Neural progenitor cell (in vitro differentiated cells): ENCODE measurements at regions not wholly inside any gene's neighbourhood (a gene's known extent, or its start where the extent isn't known, plus 50 kb on each side); places are given as distances from the start of the nearest gene placed in this dataset.

Experiments used
- DNase-seq: peaks from one replicate; pipeline ENCODE4 v3.0.0-alpha.2; 2016; ENCODE audit warnings: low spot score
- H2AFZ ChIP-seq: fragments of 200-600 bp; sonication (generic); replicated peaks from 2 replicates; pipeline ENCODE4 v1.6.1; 2016; ENCODE audit warnings: antibody characterized with exemption
- H3F3A ChIP-seq: fragments of 200-600 bp; sonication (generic); 2 replicates; pipeline ENCODE4 v1.6.1; 2016; ENCODE audit warnings: antibody characterized with exemption, low read depth
- H3K27ac ChIP-seq: fragments of 200-600 bp; sonication (generic); 2 replicates; pipeline ENCODE4 v1.5.1; 2016; ENCODE audit warnings: mild to moderate bottlenecking
- H3K27me3 ChIP-seq: fragments of 200-600 bp; sonication (generic); 2 replicates; pipeline ENCODE4 v1.6.1; 2016; ENCODE audit warnings: mild to moderate bottlenecking, moderate library complexity
- H3K36me3 ChIP-seq: fragments of 200-600 bp; sonication (generic); 2 replicates; pipeline ENCODE4 v1.5.1; 2016
- H3K4me1 ChIP-seq: fragments of 200-600 bp; sonication (generic); 2 replicates; pipeline ENCODE4 v1.6.1; 2016; ENCODE audit warnings: mixed run types
- H3K4me2 ChIP-seq: fragments of 200-600 bp; sonication (generic); 2 replicates; pipeline ENCODE4 v1.6.1; 2016
- H3K4me3 ChIP-seq: fragments of 200-600 bp; sonication (generic); 2 replicates; pipeline ENCODE4 v1.5.1; 2016
- H3K79me2 ChIP-seq: fragments of 200-600 bp; sonication (generic); 2 replicates; pipeline ENCODE4 v1.6.1; 2016; ENCODE audit warnings: low read depth
- H3K9ac ChIP-seq: fragments of 200-600 bp; sonication (generic); 2 replicates; pipeline ENCODE4 v1.6.1; 2016
- H3K9me3 ChIP-seq: fragments of 200-600 bp; sonication (generic); 2 replicates; pipeline ENCODE4 v1.5.1; 2016; ENCODE audit warnings: low read depth
- H4K20me1 ChIP-seq: fragments of 200-600 bp; sonication (generic); 2 replicates; pipeline ENCODE4 v1.6.1; 2016; ENCODE audit warnings: low read depth
- H3K27ac Mint-ChIP-seq: 3 replicates; pipeline ENCODE4 v1.8.0; 2021; ENCODE audit warnings: mixed read lengths
- H3K27me3 Mint-ChIP-seq: 2 replicates; pipeline ENCODE4 v1.8.0; 2022; ENCODE audit warnings: low read depth, mild to moderate bottlenecking, inconsistent platforms, moderate library complexity, mixed read lengths; ENCODE audit not compliant: insufficient read depth
- H3K36me3 Mint-ChIP-seq: 3 replicates; pipeline ENCODE4 v1.8.0; 2021; ENCODE audit warnings: mixed read lengths
- H3K4me1 Mint-ChIP-seq: 3 replicates; pipeline ENCODE4 v1.8.0; 2021; ENCODE audit warnings: mixed read lengths
- H3K4me3 Mint-ChIP-seq: 3 replicates; pipeline ENCODE4 v1.8.0; 2021; ENCODE audit warnings: mild to moderate bottlenecking, moderate library complexity, mixed read lengths
- H3K9me3 Mint-ChIP-seq: 3 replicates; pipeline ENCODE4 v1.8.0; 2020; ENCODE audit warnings: mixed read lengths
- EZH2 ChIP-seq: fragments of 200-600 bp; sonication (generic); IDR thresholded peaks from 2 replicates; pipeline ENCODE4 v1.6.1; 2017; ENCODE audit warnings: antibody characterized with exemption, mild to moderate bottlenecking, moderate library complexity
- EZH2phosphoT487 ChIP-seq: fragments of 200-600 bp; sonication (generic); IDR thresholded peaks from 2 replicates; pipeline ENCODE4 v1.6.1; 2017; ENCODE audit warnings: antibody characterized with exemption
- TF ChIP-seq, protein P1 (sequence below): fragments of 200-600 bp; sonication (generic); IDR thresholded peaks from 2 replicates; pipeline ENCODE4 v1.5.1; 2017; ENCODE audit warnings: antibody characterized with exemption, mild to moderate bottlenecking

DNA sequence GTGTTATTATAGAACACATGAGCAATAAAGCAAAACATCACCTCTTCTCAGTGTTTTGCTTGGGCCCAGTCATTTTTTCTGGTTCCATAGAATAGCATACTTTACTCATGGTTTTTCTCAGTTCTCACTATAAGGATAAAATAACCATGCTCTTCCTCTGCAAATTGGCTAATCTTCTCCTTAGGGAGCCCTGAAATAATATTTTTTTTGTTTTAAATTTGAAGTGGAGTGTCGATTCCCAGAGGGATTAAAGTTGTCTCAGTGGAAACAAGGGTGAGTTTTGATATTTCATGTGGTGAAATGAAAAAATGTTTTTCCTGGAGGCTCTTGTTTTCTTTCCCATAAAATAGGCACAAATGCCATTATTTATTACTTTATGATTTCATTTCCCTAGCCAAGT, 127.3 kb downstream of the NOC3L start:
- Mint-ChIP-seq H3K4me1 (peaks cover 13% of the 10 kb centered on the region), H3K27ac (no peak overlapping the region), H3K9me3 (no peaks in the 10 kb centered on the region), H3K4me3 (no peak overlapping the region), H3K36me3 (no peaks in the 10 kb centered on the region), H3K27me3 (peaks cover 3% of the 10 kb centered on the region)
- Histone ChIP-seq H3K4me1 (no peaks in the 10 kb centered on the region), H3K9me3 (no peaks in the 10 kb centered on the region), H4K20me1 (no peaks in the 10 kb centered on the region), H3K36me3 (no peaks in the 10 kb centered on the region), H3F3A (no peaks in the 10 kb centered on the region), H3K27me3 (no peaks in the 10 kb centered on the region), H3K79me2 (no peaks in the 10 kb centered on the region), H2AFZ (no peak overlapping the region), H3K4me2 (no peak overlapping the region), H3K27ac (no peak overlapping the region), H3K9ac (no peak overlapping the region), H3K4me3 (no peak overlapping the region)
- TF ChIP-seq, protein P1, sequence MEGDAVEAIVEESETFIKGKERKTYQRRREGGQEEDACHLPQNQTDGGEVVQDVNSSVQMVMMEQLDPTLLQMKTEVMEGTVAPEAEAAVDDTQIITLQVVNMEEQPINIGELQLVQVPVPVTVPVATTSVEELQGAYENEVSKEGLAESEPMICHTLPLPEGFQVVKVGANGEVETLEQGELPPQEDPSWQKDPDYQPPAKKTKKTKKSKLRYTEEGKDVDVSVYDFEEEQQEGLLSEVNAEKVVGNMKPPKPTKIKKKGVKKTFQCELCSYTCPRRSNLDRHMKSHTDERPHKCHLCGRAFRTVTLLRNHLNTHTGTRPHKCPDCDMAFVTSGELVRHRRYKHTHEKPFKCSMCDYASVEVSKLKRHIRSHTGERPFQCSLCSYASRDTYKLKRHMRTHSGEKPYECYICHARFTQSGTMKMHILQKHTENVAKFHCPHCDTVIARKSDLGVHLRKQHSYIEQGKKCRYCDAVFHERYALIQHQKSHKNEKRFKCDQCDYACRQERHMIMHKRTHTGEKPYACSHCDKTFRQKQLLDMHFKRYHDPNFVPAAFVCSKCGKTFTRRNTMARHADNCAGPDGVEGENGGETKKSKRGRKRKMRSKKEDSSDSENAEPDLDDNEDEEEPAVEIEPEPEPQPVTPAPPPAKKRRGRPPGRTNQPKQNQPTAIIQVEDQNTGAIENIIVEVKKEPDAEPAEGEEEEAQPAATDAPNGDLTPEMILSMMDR, result no peak
- no peak for TF ChIP-seq EZH2
- TF ChIP-seq EZH2phosphoT487, result no peak
- no peak for DNase-seq

DNA sequence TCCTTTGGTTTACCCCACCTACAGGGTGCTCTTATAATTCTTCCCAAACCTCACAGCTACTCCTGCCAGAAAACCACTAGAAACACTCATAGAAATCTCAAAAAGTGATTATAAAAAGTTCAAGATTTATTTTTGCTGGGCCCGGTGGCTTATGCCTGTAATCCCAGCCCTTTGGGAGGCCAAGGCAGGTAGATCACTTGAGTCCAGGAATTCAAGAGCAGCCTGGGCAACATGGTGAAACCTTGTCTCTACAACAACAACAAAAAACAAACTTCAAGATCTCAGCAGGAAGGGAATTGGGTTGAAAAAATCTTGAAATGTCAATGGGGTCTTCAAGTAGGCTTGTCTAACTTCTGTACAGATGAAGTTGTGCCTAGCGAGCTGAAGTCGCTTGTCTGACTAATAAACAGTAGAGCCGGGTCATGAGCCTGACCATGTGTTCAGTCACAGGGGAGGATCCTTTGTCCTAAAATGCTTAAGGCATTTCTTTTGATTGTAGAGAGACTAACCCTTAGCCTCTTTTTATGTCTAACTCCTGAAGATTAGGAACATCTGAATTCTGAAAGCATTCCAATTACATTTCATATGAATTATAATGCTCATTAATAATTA, 124.6 kb downstream of the NOC3L start:
- H3K27me3 ChIP-seq, result no peaks in the 10 kb centered on the region
- H3K9me3 ChIP-seq, result no peaks in the 10 kb centered on the region
- no peaks in the 10 kb centered on the region for H3K79me2 ChIP-seq
- H3K27ac Mint-ChIP-seq, result no peak overlapping the region
- H3K4me3 ChIP-seq, result no peak overlapping the region
- no peaks in the 10 kb centered on the region for H3F3A ChIP-seq
- TF ChIP-seq, protein P1, result no peak
- no peak for TF ChIP-seq EZH2phosphoT487
- TF ChIP-seq EZH2, result no peak
- H3K27me3 Mint-ChIP-seq, result peaks cover 2% of the 10 kb centered on the region
- no peaks in the 10 kb centered on the region for H3K36me3 Mint-ChIP-seq
- no peaks in the 10 kb centered on the region for H4K20me1 ChIP-seq
- H3K27ac ChIP-seq, result no peak overlapping the region
- no peak overlapping the region for H3K4me3 Mint-ChIP-seq
- H3K4me1 Mint-ChIP-seq, result peaks cover 13% of the 10 kb centered on the region
- H2AFZ ChIP-seq, result no peak overlapping the region
- no peak overlapping the region for H3K4me2 ChIP-seq
- H3K4me1 ChIP-seq, result no peaks in the 10 kb centered on the region
- DNase-seq, result no peak
- H3K9ac ChIP-seq, result no peak overlapping the region
- H3K9me3 Mint-ChIP-seq, result no peaks in the 10 kb centered on the region
- no peaks in the 10 kb centered on the region for H3K36me3 ChIP-seq

DNA sequence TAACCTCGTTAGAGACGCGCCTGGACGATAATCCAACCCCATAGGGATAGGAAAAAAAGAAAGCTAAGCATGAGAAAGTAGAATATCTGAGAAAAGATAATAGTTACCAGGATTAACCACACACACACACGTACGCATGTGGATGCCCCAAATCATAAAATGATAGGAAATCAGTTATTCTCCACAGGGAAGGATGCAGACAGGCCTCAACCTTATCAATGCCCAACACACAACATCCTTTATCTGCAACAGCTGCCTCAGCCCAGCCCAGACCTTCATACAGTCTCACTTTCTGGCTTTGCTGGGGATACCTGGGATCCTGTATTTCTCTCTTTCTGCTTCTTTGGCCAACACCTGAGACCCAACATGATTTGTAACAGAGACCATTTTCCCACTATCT, 123.0 kb downstream of the NOC3L start:
- H3K9me3 ChIP-seq, result no peaks in the 10 kb centered on the region
- Mint-ChIP-seq H3K27ac (no peak overlapping the region), H3K27me3 (peaks cover 2% of the 10 kb centered on the region)

More for the DNA sequence above, 123.0 kb downstream of the NOC3L start:
- no peaks in the 10 kb centered on the region for H4K20me1 ChIP-seq
- TF ChIP-seq EZH2phosphoT487, result no peak
- TF ChIP-seq EZH2, result no peak
- TF ChIP-seq, protein P1, result no peak
- peaks cover 10% of the 10 kb centered on the region for H3K4me1 Mint-ChIP-seq
- no peaks in the 10 kb centered on the region for H3K4me1 ChIP-seq
- H3K36me3 ChIP-seq, result no peaks in the 10 kb centered on the region
- H3F3A ChIP-seq, result no peaks in the 10 kb centered on the region
- H2AFZ ChIP-seq, result no peak overlapping the region
- H3K4me2 ChIP-seq, result no peak overlapping the region
- H3K9me3 Mint-ChIP-seq, result no peaks in the 10 kb centered on the region
- H3K4me3 ChIP-seq, result no peak overlapping the region
- no peaks in the 10 kb centered on the region for H3K79me2 ChIP-seq
- H3K36me3 Mint-ChIP-seq, result no peaks in the 10 kb centered on the region
- no peak overlapping the region for H3K4me3 Mint-ChIP-seq
- no peak for DNase-seq
- no peaks in the 10 kb centered on the region for H3K27me3 ChIP-seq
- H3K27ac ChIP-seq, result no peak overlapping the region
- H3K9ac ChIP-seq, result no peak overlapping the region
